Activated CD4-positive, CD25-positive, alpha-beta regulatory T cell treated with anti-CD3 and anti-CD28 coated beads, Interleukin-2, amount 50 U/mL, for 72 hours (primary cell): ENCODE measurements at regions not wholly inside any gene's neighbourhood (a gene's known extent, or its start where the extent isn't known, plus 50 kb on each side); places are given as distances from the start of the nearest gene placed in this dataset.

ENCODE experiments used
- DNase-seq: peaks from one replicate; pipeline ENCODE4 v3.0.0; 2021

GRCh38 chr12:88982694-88983093 is 369.6 kb downstream of the DUSP6 start:
- DNase-seq = no peak

GRCh38 chr12:88977115-88977514 is 375.2 kb downstream of the DUSP6 start:
- DNase-seq = no peak

DNA sequence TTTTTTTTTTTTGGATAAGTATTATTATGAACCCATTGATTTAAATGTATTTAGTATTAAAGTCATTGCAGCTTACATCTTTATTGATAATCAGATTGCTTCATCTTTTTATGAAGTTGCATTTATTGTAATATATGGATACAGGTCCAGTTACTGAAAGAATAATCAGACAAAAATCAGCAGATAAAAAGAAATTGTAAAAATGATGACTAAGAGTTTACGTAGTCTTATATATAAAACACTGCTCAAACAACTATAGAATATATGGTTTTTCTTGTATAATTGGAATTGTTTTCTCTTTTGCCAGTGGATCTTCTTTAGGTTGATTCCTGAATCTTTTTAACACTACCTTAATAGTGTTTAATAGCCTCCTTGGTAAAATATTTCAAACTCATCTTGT is 378.3 kb downstream of the DUSP6 start:
- no peak for DNase-seq

- DNase-seq = no peak
Observed at GRCh38 chr12:88970740-88971139, 381.6 kb downstream of the DUSP6 start.

- no peak for DNase-seq
Observed at GRCh38 chr12:88969127-88969526, 383.2 kb downstream of the DUSP6 start.

GRCh38 chr12:88960213-88960878 is 380.1 kb upstream of the KITLG start:
- no peak for DNase-seq

GRCh38 chr12:88958946-88959345 is 378.7 kb upstream of the KITLG start:
- DNase-seq = no peak

DNA sequence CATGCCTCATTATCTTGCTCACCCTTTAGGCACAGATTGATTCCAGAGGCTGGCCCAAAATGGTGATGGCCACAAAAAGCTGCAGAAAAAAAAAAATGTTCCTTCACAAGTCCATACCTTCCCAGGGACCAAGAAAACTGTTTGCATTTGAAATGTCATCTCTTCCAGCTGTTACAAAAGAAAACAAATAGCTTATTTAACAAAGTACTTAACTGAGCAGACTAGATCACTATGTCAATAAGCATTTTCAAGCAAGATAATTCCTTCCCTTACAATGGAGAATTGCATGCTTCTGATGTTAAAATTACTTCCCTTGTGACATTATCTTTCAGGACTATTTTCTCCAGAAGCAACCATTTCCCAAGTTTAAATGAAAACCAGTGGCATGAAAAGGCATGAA is 377.9 kb upstream of the KITLG start:
- DNase-seq = no peak

GRCh38 chr12:88957358-88957757 is 377.1 kb upstream of the KITLG start:
- no peak for DNase-seq

DNA sequence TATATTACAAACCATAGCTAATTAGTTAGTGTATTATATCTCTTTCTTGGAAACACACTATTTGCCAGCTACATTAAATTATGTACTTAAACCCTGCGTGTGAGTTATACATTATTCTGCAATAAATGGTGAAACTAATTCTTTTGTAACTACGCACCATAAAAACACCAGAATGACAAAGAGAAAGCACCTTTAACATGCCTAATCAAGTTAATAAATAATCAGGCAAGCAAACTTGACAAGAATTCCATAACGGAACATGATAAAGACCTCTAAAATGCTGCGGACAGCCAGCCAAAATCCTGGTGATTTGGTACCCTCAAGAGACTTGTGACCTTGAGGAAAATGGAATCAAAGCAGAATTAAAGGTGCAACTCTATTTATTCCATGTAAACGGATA is 375.3 kb upstream of the KITLG start:
- DNase-seq = no peak

GRCh38 chr12:88953029-88953586 is 372.8 kb upstream of the KITLG start:
- no peak for DNase-seq

- no peak for DNase-seq
Observed at GRCh38 chr12:88952562-88952942, 372.3 kb upstream of the KITLG start.

GRCh38 chr12:88951860-88952561 is 371.7 kb upstream of the KITLG start:
- no peak for DNase-seq

GRCh38 chr12:88951177-88951576 is 370.9 kb upstream of the KITLG start:
- no peak for DNase-seq

GRCh38 chr12:88947486-88948043 is 367.3 kb upstream of the KITLG start:
- no peak for DNase-seq

- no peak for DNase-seq
Observed at GRCh38 chr12:88946372-88946997, 366.2 kb upstream of the KITLG start.

DNA sequence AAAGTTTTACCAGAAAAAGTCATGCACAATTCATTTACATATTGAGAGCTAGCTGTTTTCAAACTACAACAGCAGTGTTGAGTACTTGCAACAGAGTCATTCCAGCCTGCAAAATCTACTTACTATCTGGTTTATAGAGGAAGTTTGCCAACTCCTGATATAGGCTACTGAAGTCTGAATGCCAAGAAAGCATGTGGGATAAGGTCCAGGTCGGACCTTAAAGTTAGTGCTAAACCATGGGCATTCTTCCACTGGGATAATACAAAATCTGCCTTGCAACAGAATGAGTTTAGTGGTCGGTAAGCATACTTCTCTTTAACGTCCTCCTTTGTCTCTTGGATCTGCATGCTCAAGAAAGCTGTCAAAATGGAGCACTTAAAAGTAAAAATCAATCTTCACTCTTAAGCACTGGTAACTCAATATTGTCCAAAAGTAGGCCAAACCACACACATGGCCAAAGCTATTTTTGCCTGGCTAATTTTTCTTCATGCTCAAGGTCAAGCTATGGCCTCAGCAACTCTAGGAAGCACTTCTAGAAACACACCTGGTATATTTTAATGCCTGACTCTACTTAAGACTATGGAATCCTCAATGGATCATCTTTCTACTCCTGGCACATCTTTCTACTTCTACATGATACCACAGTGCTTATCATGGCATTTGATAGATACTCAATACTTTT is 364.9 kb upstream of the KITLG start:
- no peak for DNase-seq

- DNase-seq = no peak
Observed at GRCh38 chr12:88944397-88944796, 364.1 kb upstream of the KITLG start.

DNA sequence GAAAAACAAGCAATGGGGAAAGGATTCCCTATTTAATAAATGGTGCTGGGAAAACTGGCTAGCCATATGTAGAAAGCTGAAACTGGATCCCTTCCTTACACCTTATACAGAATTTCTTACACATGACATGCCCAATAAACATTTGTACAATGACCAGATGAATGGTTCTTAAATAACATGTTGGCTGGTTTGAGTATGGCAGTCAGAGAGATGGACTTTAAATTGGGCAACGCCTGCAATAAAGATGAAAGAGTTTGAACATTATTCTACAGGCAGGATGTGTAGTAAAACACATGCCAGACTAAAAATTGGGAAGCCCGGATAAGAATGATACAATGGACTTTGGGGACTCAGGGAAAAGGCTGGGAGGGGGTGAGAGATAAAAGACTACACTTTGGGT is 360.6 kb upstream of the KITLG start:
- no peak for DNase-seq

GRCh38 chr12:88935856-88936255 is 355.6 kb upstream of the KITLG start:
- DNase-seq = no peak

DNA sequence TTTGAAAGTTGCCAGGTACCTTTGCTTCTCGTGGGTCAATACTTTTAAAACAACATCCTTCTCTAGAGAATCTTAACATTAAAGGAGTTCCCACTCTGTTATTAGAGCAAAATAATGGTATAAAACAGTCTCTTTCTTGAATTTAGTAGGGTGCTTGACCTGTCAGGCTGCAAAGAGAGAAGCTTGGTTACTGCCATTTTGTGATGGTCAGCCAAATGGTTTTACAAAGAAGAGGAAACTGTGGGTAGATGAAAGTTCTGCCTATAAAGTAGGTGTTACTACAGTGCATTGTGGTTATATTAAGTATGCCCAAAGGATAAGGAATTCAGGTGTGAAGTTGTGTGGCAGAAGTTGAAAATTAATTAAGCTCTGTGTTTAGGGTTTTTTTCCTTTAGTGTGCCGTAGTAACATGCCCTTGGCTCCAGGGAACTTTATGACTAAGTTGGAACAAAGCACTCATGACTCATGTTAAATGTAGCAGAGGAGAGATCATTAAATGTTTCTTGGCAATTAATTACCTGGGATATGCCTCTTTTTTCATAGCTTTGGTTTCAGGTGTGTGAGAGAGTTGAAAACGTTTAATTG is 354.0 kb upstream of the KITLG start:
- no peak for DNase-seq

DNA sequence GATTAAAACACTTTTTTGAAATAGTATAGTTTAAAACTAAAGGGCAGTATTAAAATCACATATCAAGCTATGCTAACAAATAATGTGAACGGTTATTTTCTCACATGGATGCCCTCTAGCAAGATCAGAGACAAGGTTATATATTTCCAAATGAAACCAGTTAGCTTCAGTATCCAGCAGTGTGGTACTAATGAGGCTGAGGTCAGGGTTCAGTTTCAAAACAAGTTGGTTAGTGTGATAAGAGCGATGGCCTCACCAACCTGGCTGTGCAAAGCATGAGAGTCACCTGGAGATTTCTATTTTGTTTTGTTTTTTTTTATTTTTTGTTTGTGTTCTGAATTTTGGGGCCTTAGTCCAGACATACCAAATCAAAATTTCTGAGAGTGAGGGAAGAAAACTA is 352.2 kb upstream of the KITLG start:
- DNase-seq = no peak

GRCh38 chr12:88931598-88931997 is 351.3 kb upstream of the KITLG start:
- no peak for DNase-seq
